Aorta (tissue), 5 donors: ENCODE measurements at regions not wholly inside any gene's neighbourhood (a gene's known extent, or its start where the extent isn't known, plus 50 kb on each side); places are given as distances from the start of the nearest gene placed in this dataset.
"Not testable (repeated sequence)": the region's sequence is repeated elsewhere in the genome, so short reads cannot be mapped to it uniquely, and the experiment has no call there.

Experiments used
- ATAC-seq: fragments of 200-7000 bp; cut with Tn5 transposase; one replicate; pipeline ENCODE4 v1.9.1; 2022; ENCODE audit warnings: moderate library complexity; ENCODE audit not compliant: low FRiP score
- DNase-seq, 2 donors: peaks; one replicate each; pipeline ENCODE4 v3.0.0-alpha.2; 2020
- H3K27ac ChIP-seq, 2 donors: one replicate each; pipeline ENCODE4 v1.5.1; 2013; ENCODE audit warnings: low read length in 2 of 2, mild to moderate bottlenecking in 2 of 2, moderate library complexity in 2 of 2, control low read depth in 1 of 2, inconsistent platforms in 1 of 2, low read depth in 1 of 2
- H3K27me3 ChIP-seq, 2 donors: one replicate each; pipeline ENCODE4 v1.6.1; 2013; ENCODE audit warnings: control low read depth in 1 of 2, low read length in 1 of 2, mild to moderate bottlenecking in 1 of 2, moderate library complexity in 1 of 2; ENCODE audit not compliant: insufficient read depth in 2 of 2, control insufficient read depth in 1 of 2
- H3K36me3 ChIP-seq, 2 donors: one replicate each; pipeline ENCODE4 v1.6.1; 2013; ENCODE audit warnings: control low read depth in 1 of 2, low read length in 1 of 2, mild to moderate bottlenecking in 1 of 2; ENCODE audit not compliant: insufficient read depth in 2 of 2, control insufficient read depth in 1 of 2
- H3K4me1 ChIP-seq, 2 donors: one replicate each; pipeline ENCODE4 v1.6.1; 2013; ENCODE audit warnings: low read length in 2 of 2, control low read depth in 1 of 2, mild to moderate bottlenecking in 1 of 2, moderate library complexity in 1 of 2; ENCODE audit not compliant: insufficient read depth in 2 of 2, control insufficient read depth in 1 of 2
- H3K4me3 ChIP-seq, 2 donors: one replicate each; pipeline ENCODE4 v1.5.1; 2013; ENCODE audit warnings: low read length in 2 of 2, control low read depth in 1 of 2, mild to moderate bottlenecking in 1 of 2
- H3K9me3 ChIP-seq: one replicate; pipeline ENCODE4 v1.6.1; 2013; ENCODE audit warnings: mild to moderate bottlenecking, low read length; ENCODE audit not compliant: control insufficient read depth
- WGBS, 2 donors: extraction: QIAGEN DNeasy Blood & Tissue Kit; methylation state at CpG; one replicate each; pipeline ENCODE4 v1.1.7; 2013; 5-methylcytosine and 5-hydroxymethylcytosine counted together
- intact Hi-C, 2 donors: fragments of 100-400 bp; cut with DNase I; formaldehyde crosslinking; loops; one replicate each; pipeline versions ENCODE4 v1.14.2 to v1.15.0; 2022
- donor health status: healthy with polysubstance abuse.
- donor health status: Bipolar disorder and iron deficiency.
- donor health status: DM: no; HTN: no; CAD: no.
- donor health status: DM: no; HTN: no; CAD: no.
- donor health status: DM: yes; HTN: yes; CAD: no.

DNA sequence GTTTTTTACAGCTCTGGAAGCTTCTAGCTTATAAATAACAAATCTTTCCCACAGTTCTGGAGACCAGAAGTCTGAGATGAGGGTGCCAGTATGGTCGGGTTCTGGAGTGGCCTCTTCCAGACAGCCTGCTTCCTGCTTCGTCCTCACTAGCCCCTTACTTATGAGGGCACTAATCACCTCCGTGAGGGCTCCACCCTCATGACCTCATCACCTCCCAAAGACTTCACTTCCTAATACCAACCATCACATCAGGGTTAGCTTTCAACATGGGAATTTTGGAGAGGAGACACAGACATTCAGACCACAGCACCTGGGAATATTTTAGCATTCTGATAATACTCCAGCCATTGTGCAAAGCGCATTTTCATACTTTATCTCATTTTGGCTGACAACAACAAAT lies 223.7 kb upstream of the IRF2BP2 start:
- intact Hi-C loops, result no loop called here
- 95 to 97% methylated on average over 4 of the region's 4 CpGs for WGBS, 2 donors
- no peak overlapping the region for H3K4me3 ChIP-seq
- no peaks in the 10 kb centered on the region for H3K27me3 ChIP-seq
- no peak overlapping the region for H3K27ac ChIP-seq
- no peaks in the 10 kb centered on the region for H3K9me3 ChIP-seq
- H3K4me1 ChIP-seq, result no peaks in the 10 kb centered on the region
- no peak for DNase-seq
- H3K36me3 ChIP-seq, result no peaks in the 10 kb centered on the region
- no peak for ATAC-seq

DNA sequence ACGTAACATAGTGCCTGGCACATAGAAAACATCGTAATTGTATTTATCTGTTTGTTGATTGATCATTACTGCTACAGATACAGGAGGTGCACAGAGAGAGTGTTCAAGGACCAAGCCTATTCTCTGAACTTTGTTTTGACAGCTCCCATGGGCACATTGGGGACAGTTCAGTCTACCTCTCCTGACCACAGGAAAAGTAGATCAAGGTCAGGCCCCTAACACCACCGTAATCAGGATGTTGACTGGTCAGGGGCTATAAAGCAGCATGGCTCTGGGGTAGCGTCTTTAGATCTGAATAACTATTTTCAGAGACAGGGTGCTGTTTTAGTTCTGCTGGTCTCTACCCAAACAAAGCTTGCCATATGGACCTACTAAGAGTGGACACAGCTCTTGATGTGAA lies 223.1 kb upstream of the IRF2BP2 start:
- DNase-seq (no peak), ATAC-seq (no peak)
- H3K27ac ChIP-seq, result no peak overlapping the region
- no peak overlapping the region for H3K4me3 ChIP-seq
- WGBS, 2 donors, result 96 to 97% methylated on average over 4 of the region's 4 CpGs
- no peaks in the 10 kb centered on the region for H3K4me1 ChIP-seq
- no peaks in the 10 kb centered on the region for H3K9me3 ChIP-seq
- no peaks in the 10 kb centered on the region for H3K27me3 ChIP-seq
- H3K36me3 ChIP-seq, result no peaks in the 10 kb centered on the region
- intact Hi-C loops, result no loop called here

GRCh38 chr1:234827656-234828055 lies 217.7 kb upstream of the IRF2BP2 start:
- Histone ChIP-seq H3K4me3 (no peak overlapping the region), H3K27ac (no peak overlapping the region), H3K4me1 (no peaks in the 10 kb centered on the region), H3K27me3 (no peaks in the 10 kb centered on the region), H3K9me3 (no peaks in the 10 kb centered on the region), H3K36me3 (no peaks in the 10 kb centered on the region)
- ATAC-seq (no peak), DNase-seq (no peak)
- WGBS, 2 donors, result 87 to 88% methylated on average over 7 of the region's 7 CpGs
- intact Hi-C loops, result no loop called here

GRCh38 chr1:234827181-234827580 lies 217.2 kb upstream of the IRF2BP2 start:
- Histone ChIP-seq H3K36me3 (no peaks in the 10 kb centered on the region), H3K4me3 (no peak overlapping the region), H3K27ac (no peak overlapping the region), H3K9me3 (no peaks in the 10 kb centered on the region), H3K27me3 (no peaks in the 10 kb centered on the region), H3K4me1 (no peaks in the 10 kb centered on the region)
- DNase-seq (no peak), ATAC-seq (no peak)
- WGBS, 2 donors, result 85 to 97% methylated on average over 1 of the region's 1 CpG
- intact Hi-C loops, result no loop called here

DNA sequence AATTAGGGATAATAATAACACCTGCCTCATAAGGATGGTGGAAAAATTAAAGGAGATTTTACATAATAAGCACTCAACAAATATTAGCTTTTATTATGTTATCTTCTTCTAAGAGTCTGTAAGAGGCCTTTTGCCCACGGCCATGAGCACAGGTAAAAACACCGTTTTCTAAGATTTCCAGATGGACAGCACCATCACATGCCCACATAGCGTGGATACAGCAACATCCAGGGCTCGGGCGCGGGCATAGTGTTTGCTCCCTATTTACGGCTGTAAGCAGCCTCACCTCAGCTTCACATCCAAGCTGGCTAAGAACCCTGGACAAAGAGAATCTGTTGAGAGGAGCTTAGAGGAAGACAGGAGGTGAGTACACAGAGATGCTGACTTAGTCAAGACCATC lies 216.4 kb upstream of the IRF2BP2 start:
- Histone ChIP-seq H3K9me3 (no peaks in the 10 kb centered on the region), H3K36me3 (no peaks in the 10 kb centered on the region), H3K4me3 (no peak overlapping the region), H3K4me1 (no peaks in the 10 kb centered on the region), H3K27me3 (no peaks in the 10 kb centered on the region), H3K27ac (no peak overlapping the region)
- no peak for ATAC-seq
- intact Hi-C loops, result no loop called here
- 95 to 98% methylated on average over 7 of the region's 7 CpGs for WGBS, 2 donors
- DNase-seq, result no peak

- no peaks in the 10 kb centered on the region for H3K4me1 ChIP-seq
- 81 to 87% methylated on average over 7 of the region's 7 CpGs for WGBS, 2 donors
- no peak for ATAC-seq
- intact Hi-C loops, result no loop called here
- no peaks in the 10 kb centered on the region for H3K27me3 ChIP-seq
- no peaks in the 10 kb centered on the region for H3K9me3 ChIP-seq
- H3K4me3 ChIP-seq, result no peak overlapping the region
- no peak for DNase-seq
- no peak overlapping the region for H3K27ac ChIP-seq
- no peaks in the 10 kb centered on the region for H3K36me3 ChIP-seq
Measured at GRCh38 chr1:234825498-234826165, 215.7 kb upstream of the IRF2BP2 start.

- H3K4me1 ChIP-seq, intact Hi-C loops, H3K36me3 ChIP-seq, H3K4me3 ChIP-seq, H3K9me3 ChIP-seq, ATAC-seq, H3K27me3 ChIP-seq, H3K27ac ChIP-seq, DNase-seq: not testable (repeated sequence)
- 96 to 98% methylated on average over 7 of the region's 7 CpGs for whole genome bisulfite sequencing, 2 donors
Measured at GRCh38 chr1:234824836-234825235, 214.9 kb upstream of the IRF2BP2 start.

DNA sequence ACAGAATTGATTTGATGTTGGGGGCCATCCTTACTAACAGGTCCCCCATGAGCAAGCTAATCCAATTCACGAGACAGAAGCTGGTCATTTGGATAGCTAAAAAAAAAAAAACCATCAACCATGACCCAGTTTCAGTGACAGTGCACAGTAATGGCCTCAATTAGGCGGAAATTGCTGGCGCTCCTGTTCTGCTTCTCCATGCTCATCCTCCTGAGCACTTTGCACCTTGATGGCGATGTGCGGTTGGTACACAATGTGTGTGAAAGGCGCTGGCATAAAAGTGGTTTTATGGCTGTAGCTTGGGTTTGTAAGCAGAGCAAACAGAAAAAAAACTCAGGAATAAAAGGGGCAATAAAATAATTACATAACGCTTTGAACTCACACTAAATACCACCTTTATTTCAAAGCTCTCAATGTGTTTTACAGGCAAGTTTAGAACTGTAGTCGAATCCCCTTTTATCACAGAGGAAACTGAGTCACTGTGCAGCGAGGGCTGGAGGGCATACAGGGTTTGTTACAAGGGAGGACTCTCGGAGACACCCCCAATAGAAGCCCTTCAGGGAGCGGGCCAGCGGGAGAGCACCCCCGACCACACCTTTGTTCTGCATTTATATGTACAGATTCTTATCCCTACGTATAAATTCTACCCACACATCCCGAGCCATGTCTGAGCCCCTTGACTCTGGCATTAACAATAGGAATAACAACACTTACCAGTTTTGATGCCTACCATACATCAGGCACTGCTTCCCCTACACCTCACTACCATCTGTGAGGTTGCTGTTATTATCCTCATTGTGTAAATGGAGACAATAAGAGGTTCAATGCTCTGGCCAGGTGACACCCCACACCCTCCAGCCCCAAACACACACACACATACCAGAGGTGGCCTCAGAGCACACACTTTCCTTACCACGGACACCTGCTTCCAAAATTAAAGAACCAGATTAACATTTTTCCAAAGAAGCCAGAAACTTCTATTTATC lies 213.5 kb upstream of the IRF2BP2 start:
- Histone ChIP-seq H3K4me3 (no peak overlapping the region), H3K27me3 (no peaks in the 10 kb centered on the region), H3K36me3 (no peaks in the 10 kb centered on the region), H3K27ac (no peak overlapping the region), H3K4me1 (no peaks in the 10 kb centered on the region), H3K9me3 (no peaks in the 10 kb centered on the region)
- intact Hi-C loops, result no loop called here
- no peak for DNase-seq
- 93% methylated on average over 16 of the region's 16 CpGs for WGBS, 2 donors
- no peak for ATAC-seq

DNA sequence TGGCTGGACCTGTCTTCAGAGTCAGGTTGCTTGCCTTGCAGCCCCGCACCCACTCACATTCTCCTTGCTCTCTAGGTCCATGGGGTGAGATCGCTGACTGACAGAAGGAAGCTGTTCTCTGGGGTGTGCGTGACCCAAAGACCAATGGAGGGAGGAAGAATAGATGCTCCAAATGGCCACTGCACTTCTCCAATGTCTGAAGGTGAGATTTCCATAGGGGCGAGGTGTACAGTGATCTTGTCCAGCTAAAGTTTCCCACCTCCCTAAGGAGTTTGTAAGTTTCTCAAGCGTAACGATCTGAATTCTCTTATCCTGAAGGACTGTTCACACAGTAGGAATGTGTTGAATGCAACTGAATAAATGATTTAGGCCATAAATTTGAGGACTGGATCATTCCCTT lies 211.9 kb upstream of the IRF2BP2 start:
- Histone ChIP-seq H3K9me3 (no peaks in the 10 kb centered on the region), H3K27ac (no peak overlapping the region), H3K4me1 (no peaks in the 10 kb centered on the region), H3K4me3 (no peak overlapping the region), H3K27me3 (no peaks in the 10 kb centered on the region), H3K36me3 (no peaks in the 10 kb centered on the region)
- ATAC-seq (no peak), DNase-seq (no peak)
- 98 to 99% methylated on average over 6 of the region's 6 CpGs for WGBS, 2 donors
- intact Hi-C loops, result no loop called here
